Immature natural killer cell (primary cell): ENCODE measurements at regions not wholly inside any gene's neighbourhood (a gene's known extent, or its start where the extent isn't known, plus 50 kb on each side); places are given as distances from the start of the nearest gene placed in this dataset.
A peak's percentile ranks its signal among the peaks of the same experiment; 100 is the strongest.
"Not testable (repeated sequence)": the region's sequence is repeated elsewhere in the genome, so short reads cannot be mapped to it uniquely, and the experiment has no call there.

Experiments used
- DNase-seq, 3 donors: peaks; one replicate each; pipeline ENCODE4 v3.0.0; 2022; ENCODE audit warnings: mixed read lengths in 1 of 3
- H3K27ac Mint-ChIP-seq, 6 donors: one replicate each; pipeline ENCODE4 v1.8.0; 2020; ENCODE audit warnings: mixed read lengths in 6 of 6, mild to moderate bottlenecking in 5 of 6, inconsistent platforms in 4 of 6, moderate library complexity in 3 of 6
- H3K27me3 Mint-ChIP-seq, 3 donors: one replicate each; pipeline ENCODE4 v1.8.0; 2020 to 2021; ENCODE audit warnings: low read depth in 3 of 3, mild to moderate bottlenecking in 3 of 3, mixed read lengths in 3 of 3, moderate library complexity in 3 of 3, inconsistent platforms in 1 of 3
- H3K36me3 Mint-ChIP-seq, 3 donors: one replicate each; pipeline ENCODE4 v1.8.0; 2020; ENCODE audit warnings: mixed read lengths in 3 of 3, inconsistent platforms in 2 of 3, mild to moderate bottlenecking in 2 of 3
- H3K4me1 Mint-ChIP-seq, 2 donors: one replicate each; pipeline ENCODE4 v1.8.0; 2020; ENCODE audit warnings: inconsistent platforms in 2 of 2, mild to moderate bottlenecking in 2 of 2, mixed read lengths in 2 of 2, moderate library complexity in 1 of 2
- H3K4me3 Mint-ChIP-seq, 5 donors: one replicate each; pipeline ENCODE4 v1.8.0; 2020; ENCODE audit warnings: mild to moderate bottlenecking in 5 of 5, mixed read lengths in 5 of 5, inconsistent platforms in 3 of 5, moderate library complexity in 3 of 5
- H3K9me3 Mint-ChIP-seq, 6 donors: one replicate each; pipeline ENCODE4 v1.8.0; 2020; ENCODE audit warnings: mild to moderate bottlenecking in 6 of 6, mixed read lengths in 6 of 6, inconsistent platforms in 4 of 6, moderate library complexity in 3 of 6

DNA sequence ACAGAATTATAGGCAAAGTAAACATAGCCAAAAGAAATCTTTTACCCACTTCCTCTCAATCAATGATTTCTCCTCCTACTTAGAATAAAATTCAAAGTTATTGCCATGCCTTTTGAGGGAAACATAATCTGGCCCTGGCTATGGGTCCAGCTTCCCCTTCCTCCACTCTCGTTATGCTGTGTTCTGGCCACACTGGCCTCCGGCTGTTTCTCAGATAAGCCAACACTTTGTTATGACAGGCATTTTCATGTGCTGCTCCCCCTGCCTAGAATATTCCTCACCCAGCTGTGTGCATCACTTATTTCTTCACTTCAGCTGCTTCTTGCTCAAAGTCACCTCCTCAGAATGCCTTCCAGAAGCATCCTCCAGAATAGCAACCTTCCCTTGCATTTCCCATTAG lies 386.6 kb upstream of the AADAT start:
- peaks cover 2 to 22% (median 6%) of the 10 kb centered on the region in 6 donors for H3K9me3 Mint-ChIP-seq
- H3K27ac Mint-ChIP-seq: no peak overlapping the region
- H3K4me1 Mint-ChIP-seq: no peaks in the 10 kb centered on the region
- H3K27me3 Mint-ChIP-seq: peaks cover 0 to 2% (median 0%) of the 10 kb centered on the region in 3 donors
- no peaks in the 10 kb centered on the region for H3K36me3 Mint-ChIP-seq
- DNase-seq: no peak
- no peak overlapping the region for H3K4me3 Mint-ChIP-seq

DNA sequence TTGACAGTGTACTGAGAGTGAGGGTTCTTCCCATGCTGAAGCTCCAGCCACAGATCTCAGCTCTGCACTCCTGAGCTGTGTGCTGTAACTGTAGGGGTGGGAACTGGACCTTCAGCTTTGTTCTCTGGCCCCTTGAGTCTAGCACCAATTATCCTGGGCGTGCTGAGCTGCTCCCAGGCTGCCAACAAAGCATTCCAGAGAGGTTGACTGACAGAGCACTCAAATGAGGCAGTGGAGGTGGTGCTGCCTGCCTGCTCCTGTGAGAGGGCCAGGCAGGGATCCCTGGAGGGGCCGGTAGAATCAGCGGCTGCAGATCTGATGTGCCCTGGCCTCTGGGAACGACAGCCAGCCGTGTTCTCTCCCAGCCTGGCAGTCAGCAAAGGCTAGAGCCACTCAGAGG lies 375.7 kb upstream of the AADAT start:
- H3K27ac Mint-ChIP-seq: no peak overlapping the region
- no peaks in the 10 kb centered on the region for H3K4me1 Mint-ChIP-seq
- DNase-seq: no peak
- H3K9me3 Mint-ChIP-seq: peaks cover 4 to 31% (median 10%) of the 10 kb centered on the region in 6 donors
- H3K36me3 Mint-ChIP-seq: no peaks in the 10 kb centered on the region
- no peak overlapping the region for H3K4me3 Mint-ChIP-seq
- H3K27me3 Mint-ChIP-seq: peaks cover 0 to 4% (median 2%) of the 10 kb centered on the region in 3 donors

GRCh38 chr4:170464614-170465197 lies 374.9 kb upstream of the AADAT start:
- H3K4me3 Mint-ChIP-seq: no peak overlapping the region
- peaks cover 0 to 4% (median 0%) of the 10 kb centered on the region in 3 donors for H3K27me3 Mint-ChIP-seq
- DNase-seq: no peak
- peaks cover 0 to 27% (median 9%) of the 10 kb centered on the region in 6 donors for H3K9me3 Mint-ChIP-seq
- no peaks in the 10 kb centered on the region for H3K4me1 Mint-ChIP-seq
- no peaks in the 10 kb centered on the region for H3K36me3 Mint-ChIP-seq
- no peak overlapping the region for H3K27ac Mint-ChIP-seq

- Mint-ChIP-seq H3K27ac (no peak overlapping the region), H3K4me3 (no peak overlapping the region), H3K36me3 (no peaks in the 10 kb centered on the region), H3K27me3 (peaks cover 0 to 5% (median 2%) of the 10 kb centered on the region in 3 donors), H3K4me1 (no peaks in the 10 kb centered on the region), H3K9me3 (peaks cover 0 to 33% (median 5%) of the 10 kb centered on the region in 6 donors)
- DNase-seq: no peak
These were observed 357.0 kb upstream of the AADAT start for GRCh38 chr4:170446782-170447181.

DNA sequence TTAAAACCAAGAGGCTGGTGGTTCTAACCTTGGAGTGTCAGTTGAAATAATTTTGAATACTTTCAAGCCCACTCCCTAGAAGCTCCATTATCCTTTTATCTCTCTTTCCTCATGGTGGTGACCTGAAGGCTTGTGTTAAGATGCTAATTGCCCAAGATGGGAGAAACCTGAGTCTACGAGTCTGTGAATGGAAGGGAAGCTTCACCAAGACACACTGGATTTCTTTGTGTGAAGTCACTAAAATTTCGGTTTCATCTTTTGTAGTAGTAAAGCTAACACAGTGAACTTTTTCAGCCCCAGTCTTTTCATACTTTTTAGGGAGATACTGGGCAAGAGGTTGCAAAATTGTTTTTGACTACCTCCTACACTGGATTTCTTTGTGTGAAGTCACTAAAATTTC lies 351.4 kb upstream of the AADAT start:
- not testable (repeated sequence) for H3K4me3 Mint-ChIP-seq, H3K36me3 Mint-ChIP-seq, DNase-seq, H3K27ac Mint-ChIP-seq, H3K4me1 Mint-ChIP-seq, H3K27me3 Mint-ChIP-seq
- peaks cover 3 to 15% (median 7%) of the 10 kb centered on the region in 6 donors for H3K9me3 Mint-ChIP-seq

- Mint-ChIP-seq H3K27ac (no peak overlapping the region), H3K4me3 (no peak overlapping the region), H3K9me3 (peaks cover 3 to 22% (median 10%) of the 10 kb centered on the region in 6 donors), H3K27me3 (peaks cover 0 to 2% (median 0%) of the 10 kb centered on the region in 3 donors), H3K36me3 (no peaks in the 10 kb centered on the region), H3K4me1 (no peaks in the 10 kb centered on the region)
- no peak for DNase-seq
These were observed 339.2 kb upstream of the AADAT start for GRCh38 chr4:170428929-170429328.

DNA sequence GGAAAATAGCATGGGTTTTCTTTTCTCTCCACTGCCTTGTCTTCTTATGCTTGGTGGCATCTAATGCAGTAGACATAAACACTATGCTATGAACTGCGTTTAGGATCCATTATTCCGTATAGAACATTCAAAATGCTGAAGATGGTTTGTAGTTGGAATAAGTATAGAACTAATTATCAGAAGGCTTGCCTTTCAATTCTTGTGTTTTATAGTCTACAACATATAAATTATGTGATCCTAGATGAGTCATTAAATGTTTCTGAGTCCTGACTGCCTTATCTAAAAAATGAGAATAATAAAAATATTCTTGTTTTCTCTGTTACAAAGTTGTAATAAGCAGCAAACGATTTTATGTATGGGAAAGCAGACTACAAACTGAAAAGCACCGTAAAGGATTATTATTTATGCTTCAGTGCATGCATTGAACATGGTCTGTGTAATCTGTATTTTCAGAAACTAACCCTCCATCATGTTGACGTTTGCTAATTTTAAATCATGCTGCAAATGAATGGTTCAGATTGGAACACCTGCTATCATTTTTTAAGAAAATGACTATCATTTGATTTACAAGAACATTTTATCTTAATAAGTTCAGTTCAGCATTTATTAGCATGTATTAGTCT lies 335.9 kb upstream of the AADAT start:
- Mint-ChIP-seq H3K27me3 (peaks cover 0 to 2% (median 0%) of the 10 kb centered on the region in 3 donors), H3K27ac (no peak overlapping the region), H3K4me1 (no peaks in the 10 kb centered on the region), H3K9me3 (peaks cover under 1 to 18% (median 8%) of the 10 kb centered on the region in 6 donors), H3K36me3 (no peaks in the 10 kb centered on the region), H3K4me3 (no peak overlapping the region)
- no peak for DNase-seq

DNA sequence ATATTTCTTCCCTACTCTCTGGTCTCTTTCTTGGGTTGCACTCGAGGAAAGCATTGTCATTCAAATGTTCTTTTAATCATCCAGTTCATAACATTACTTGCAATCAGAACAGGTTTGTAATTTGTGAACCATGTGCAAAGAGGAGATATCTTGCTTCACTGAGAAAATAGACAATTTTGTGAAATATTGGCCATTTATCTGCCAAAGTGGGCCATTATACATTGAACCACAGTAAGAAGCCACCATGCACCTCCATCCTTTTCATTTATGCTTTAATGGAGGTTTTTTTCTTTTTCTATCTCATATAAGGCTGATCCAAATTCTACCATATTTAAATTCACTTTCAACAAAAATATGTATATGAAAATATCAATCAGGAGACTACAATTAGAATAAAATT lies 335.3 kb upstream of the AADAT start:
- peaks cover 0 to 2% (median 0%) of the 10 kb centered on the region in 3 donors for H3K27me3 Mint-ChIP-seq

DNA sequence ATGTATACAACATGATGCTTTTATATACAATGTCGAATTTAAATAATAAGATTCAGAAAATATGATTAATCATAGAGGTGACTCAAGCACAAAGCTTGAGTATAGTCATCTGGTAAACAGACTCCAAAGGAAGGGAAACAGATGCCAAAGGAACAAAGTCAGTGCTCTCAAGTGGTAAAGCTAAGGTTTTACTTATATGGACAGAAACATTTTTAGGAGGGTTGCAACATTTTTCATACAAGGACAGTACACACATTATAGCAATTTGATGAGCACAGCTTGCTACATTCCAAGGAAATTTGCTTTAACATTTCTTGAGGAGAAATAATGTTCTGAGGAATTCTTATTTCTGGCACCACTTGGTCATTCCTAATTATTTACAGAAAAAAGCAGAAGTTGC lies 333.4 kb upstream of the AADAT start:
- Mint-ChIP-seq H3K27me3 (no peaks in the 10 kb centered on the region), H3K27ac (no peak overlapping the region), H3K4me1 (no peaks in the 10 kb centered on the region), H3K4me3 (no peak overlapping the region), H3K36me3 (no peaks in the 10 kb centered on the region), H3K9me3 (peaks cover 0 to 9% (median 4%) of the 10 kb centered on the region in 6 donors)
- DNase-seq: no peak

More for the DNA sequence above, 335.3 kb upstream of the AADAT start:
- Mint-ChIP-seq H3K27ac (no peak overlapping the region), H3K9me3 (peaks cover 2 to 12% (median 7%) of the 10 kb centered on the region in 6 donors), H3K36me3 (no peaks in the 10 kb centered on the region), H3K4me1 (no peaks in the 10 kb centered on the region), H3K4me3 (no peak overlapping the region)
- DNase-seq: no peak

GRCh38 chr4:170420255-170420693 lies 330.5 kb upstream of the AADAT start:
- Mint-ChIP-seq H3K4me3 (peak overlapping the region in 1 of 5 donors; percentile 1), H3K27ac (no peak overlapping the region), H3K36me3 (no peaks in the 10 kb centered on the region), H3K4me1 (no peaks in the 10 kb centered on the region), H3K27me3 (no peaks in the 10 kb centered on the region), H3K9me3 (peaks cover 0 to 9% (median 4%) of the 10 kb centered on the region in 6 donors)
- no peak for DNase-seq

DNA sequence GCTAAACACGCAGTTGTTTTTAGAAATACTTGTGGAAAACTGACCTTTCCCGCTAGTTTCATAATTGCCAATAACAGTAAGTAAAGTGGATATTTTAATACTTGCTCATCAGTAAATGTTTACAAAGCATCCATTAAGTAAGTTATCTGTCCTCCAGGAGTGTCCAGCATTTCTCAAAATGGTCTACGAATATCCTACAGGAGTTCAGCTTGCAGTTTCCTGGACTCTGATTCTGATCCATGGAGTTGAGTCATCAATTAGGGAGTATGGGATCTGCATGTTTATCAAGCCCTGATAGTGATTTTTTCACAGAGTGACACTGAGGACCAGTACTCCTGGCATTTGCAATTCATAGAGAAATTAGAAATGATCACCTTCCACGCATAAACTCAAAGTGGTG lies 325.2 kb upstream of the AADAT start:
- no peak for DNase-seq
- Mint-ChIP-seq H3K4me1 (no peaks in the 10 kb centered on the region), H3K27ac (no peak overlapping the region), H3K9me3 (peaks cover 0 to 19% (median 5%) of the 10 kb centered on the region in 6 donors), H3K27me3 (no peaks in the 10 kb centered on the region), H3K4me3 (no peak overlapping the region), H3K36me3 (no peaks in the 10 kb centered on the region)

DNA sequence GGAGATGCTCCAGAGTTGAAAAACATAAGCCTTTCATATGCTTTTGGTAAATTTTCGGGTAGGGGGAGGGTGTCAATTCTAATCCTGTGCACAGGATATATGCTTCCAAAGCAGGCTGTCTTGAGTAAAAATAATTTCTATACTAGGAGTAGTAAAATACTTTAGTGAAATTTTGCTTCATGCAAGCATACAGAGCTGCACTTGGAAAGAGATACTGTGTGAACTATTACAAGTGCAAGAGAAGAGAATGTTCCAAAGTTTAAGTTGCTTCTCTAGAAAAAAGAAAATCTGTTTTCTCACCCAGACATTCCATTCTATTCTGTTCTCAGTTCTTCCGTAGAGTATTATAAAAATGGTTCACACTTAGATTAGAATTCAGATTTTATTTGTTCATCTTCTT lies 324.6 kb upstream of the AADAT start:
- DNase-seq: no peak
- Mint-ChIP-seq H3K27me3 (no peaks in the 10 kb centered on the region), H3K4me1 (no peaks in the 10 kb centered on the region), H3K9me3 (peaks cover 0 to 19% (median 4%) of the 10 kb centered on the region in 6 donors), H3K36me3 (no peaks in the 10 kb centered on the region), H3K27ac (no peak overlapping the region), H3K4me3 (no peak overlapping the region)

DNA sequence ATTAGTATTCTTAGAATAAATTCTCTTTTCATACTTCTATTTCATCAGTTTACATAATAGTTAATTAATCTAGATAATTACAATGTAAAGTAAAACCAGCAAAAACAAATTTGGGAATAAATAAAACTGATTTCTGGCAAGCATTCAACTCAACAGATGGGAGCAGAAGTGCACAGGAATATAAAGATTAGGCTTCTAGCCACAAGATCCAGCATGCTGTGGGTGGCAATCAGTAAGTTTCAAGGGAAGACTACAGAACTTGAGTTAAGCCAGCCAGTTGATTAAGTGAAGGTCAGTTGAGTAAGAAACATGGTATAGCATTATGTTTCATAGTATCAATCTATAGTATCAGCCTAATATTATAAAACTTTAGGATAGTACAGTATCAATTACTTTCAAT lies 324.2 kb upstream of the AADAT start:
- H3K4me1 Mint-ChIP-seq: no peaks in the 10 kb centered on the region
- H3K36me3 Mint-ChIP-seq: no peaks in the 10 kb centered on the region
- H3K9me3 Mint-ChIP-seq: peaks cover 0 to 23% (median 5%) of the 10 kb centered on the region in 6 donors
- no peaks in the 10 kb centered on the region for H3K27me3 Mint-ChIP-seq
- no peak overlapping the region for H3K27ac Mint-ChIP-seq
- DNase-seq: no peak
- no peak overlapping the region for H3K4me3 Mint-ChIP-seq

DNA sequence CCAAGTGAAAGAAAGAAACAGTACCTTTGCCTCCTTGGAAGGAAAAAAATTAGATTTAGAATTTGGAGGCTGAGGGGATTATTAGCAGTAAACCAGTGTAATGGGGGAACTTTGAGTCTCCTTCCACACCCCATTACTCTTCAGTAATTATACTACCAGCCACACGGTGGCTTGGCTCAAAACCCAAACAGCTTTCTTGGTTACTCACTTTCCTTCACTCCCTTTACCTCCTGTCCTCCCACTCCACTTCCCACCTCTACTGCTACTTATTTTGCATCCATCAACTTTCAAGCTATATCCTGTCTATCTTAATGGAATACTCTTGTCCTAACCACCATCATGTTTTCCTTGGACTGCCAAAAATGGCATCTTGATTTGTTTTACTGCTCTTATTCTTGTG lies 310.6 kb upstream of the AADAT start:
- H3K4me1 Mint-ChIP-seq: peaks cover 0 to 6% of the 10 kb centered on the region in 2 donors
- no peaks in the 10 kb centered on the region for H3K36me3 Mint-ChIP-seq
- peaks cover 0 to 2% (median 2%) of the 10 kb centered on the region in 3 donors for H3K27me3 Mint-ChIP-seq
- H3K9me3 Mint-ChIP-seq: peaks cover 0 to 19% (median 8%) of the 10 kb centered on the region in 6 donors
- H3K27ac Mint-ChIP-seq: no peak overlapping the region
- no peak overlapping the region for H3K4me3 Mint-ChIP-seq
- no peak for DNase-seq
